Hematopoietic multipotent progenitor cell treated with erythropoietin and hydrocortisone succinate and interleukin-3 and kit ligand, for 4 days (in vitro differentiated cells): ENCODE measurements at regions not wholly inside any gene's neighbourhood (a gene's known extent, or its start where the extent isn't known, plus 50 kb on each side); places are given as distances from the start of the nearest gene placed in this dataset.

Experiments
- DNase-seq: peaks from one replicate; pipeline ENCODE4 v3.0.0-alpha.2; 2015

DNA sequence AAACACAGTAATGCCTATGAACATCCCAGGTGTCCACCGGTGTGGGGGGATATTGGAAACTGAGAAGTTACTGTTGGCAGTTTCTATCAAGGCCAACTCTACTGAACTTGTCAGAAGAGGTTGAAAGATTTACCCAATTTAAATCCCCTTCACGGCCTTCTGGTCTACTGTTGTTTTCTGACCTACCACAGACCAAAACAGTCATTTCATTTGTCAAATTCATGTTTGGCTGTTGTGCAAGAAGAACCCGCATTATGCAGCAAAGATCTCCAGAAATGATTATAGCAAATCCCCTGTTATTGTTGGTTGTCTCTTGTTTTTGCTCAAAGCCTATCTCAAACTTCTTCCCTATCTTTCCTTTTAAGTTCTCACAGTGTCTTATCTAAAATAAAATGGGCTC lies 73.1 kb upstream of the MAF start:
- peak; percentile 73 for DNase-seq

- DNase-seq: no peak
Measured at GRCh38 chr16:79672524-79672923, 72.0 kb upstream of the MAF start.

GRCh38 chr16:79668502-79668901 lies 68.0 kb upstream of the MAF start:
- no peak for DNase-seq

DNA sequence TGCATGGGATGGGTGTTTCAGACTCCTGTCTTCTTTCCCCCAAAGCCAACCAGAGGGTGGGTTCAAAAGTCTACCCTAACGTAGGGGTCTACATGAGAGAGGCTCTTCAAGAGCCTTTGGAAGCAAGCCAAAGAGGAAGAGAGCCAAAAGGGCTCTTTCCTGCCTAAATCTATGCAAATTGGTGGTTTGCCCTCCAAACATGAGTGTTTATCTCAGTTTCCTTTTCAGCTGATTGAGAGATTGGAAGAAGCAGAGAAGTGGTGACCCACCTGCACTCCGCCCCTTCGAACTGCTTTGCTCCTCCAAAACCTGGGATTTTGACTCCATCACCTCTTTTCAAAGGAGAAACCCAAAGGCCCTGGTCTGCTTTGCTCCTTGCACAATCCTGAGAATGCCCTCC lies 65.4 kb upstream of the MAF start:
- no peak for DNase-seq

DNA sequence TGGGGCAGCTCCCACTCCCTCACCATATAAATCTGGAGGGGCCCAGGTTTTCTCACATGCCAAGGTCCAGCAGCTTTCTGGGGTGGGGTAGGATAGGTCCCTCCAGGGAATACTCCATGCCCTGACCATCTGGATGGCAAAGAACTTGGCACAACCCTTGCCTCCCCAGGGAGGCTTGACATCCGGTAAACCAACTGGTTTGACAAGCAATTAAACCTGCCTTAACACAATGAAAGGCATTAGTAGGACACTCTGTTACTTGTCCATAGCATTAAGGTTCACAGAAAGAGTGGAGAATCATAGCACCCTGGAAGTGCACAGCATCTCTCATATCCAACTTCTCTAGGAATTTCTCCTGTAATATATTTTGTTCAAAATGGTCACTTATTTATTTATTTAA lies 63.9 kb upstream of the MAF start:
- no peak for DNase-seq

GRCh38 chr16:79662669-79663313 lies 62.3 kb upstream of the MAF start:
- DNase-seq: no peak

DNA sequence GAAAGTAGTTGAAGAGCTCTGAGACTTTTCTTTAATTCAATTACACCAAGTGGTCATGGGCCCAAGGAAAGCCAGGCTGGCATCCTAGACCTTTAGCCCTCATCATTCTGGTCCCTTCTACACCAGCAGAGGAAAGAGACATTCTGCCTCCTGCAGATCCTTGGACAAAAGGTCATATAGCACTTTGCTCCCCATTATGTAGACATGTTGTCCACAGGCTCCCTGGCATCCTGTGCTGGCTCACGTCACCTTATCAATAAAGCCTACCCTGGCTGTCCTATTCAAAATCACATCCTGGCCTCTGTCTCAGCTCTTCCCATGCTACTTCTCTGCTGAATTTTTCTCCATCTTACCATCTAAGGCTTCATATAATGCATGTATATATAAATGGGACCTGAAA lies 61.6 kb upstream of the MAF start:
- no peak for DNase-seq

DNA sequence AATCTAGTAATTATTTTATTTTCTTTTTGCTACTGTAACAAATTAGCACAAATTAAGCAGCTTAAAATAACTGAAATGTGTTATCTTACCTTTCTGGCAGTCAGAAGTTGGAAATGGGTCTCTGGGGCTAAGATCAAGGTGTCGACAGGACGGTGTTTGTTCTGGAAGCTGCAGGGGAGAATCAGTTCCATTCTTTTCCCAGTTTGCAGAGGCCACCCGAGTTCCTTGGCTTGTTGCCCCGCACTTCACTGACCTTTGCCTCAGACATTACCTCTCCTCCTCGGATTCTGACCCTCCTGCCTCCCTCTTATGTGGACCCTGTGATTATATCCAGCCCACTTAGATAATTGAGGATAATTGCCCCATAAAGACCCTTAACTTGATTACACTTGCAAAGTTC lies 61.0 kb upstream of the MAF start:
- DNase-seq: no peak

DNA sequence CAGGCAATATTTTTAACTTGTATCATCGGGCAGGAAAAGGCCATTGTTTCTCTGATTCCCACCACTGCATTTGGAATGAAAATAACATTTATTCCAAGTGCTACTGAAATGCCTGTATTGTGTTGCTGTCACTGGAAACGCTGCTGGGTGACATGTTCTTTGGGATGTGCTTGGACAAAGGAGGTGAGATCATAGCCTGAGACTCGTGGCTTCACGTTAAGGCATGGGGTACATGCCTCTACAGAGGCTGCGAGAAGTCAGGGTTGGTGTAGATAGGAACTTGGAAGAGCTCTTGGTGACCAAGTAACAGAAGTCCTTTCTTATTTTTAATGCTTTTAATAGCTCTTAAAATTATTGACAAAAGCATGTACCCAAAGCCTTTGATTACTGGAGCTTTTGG lies 58.8 kb upstream of the MAF start:
- no peak for DNase-seq

GRCh38 chr16:79658301-79659033 lies 57.9 kb upstream of the MAF start:
- DNase-seq: no peak

DNA sequence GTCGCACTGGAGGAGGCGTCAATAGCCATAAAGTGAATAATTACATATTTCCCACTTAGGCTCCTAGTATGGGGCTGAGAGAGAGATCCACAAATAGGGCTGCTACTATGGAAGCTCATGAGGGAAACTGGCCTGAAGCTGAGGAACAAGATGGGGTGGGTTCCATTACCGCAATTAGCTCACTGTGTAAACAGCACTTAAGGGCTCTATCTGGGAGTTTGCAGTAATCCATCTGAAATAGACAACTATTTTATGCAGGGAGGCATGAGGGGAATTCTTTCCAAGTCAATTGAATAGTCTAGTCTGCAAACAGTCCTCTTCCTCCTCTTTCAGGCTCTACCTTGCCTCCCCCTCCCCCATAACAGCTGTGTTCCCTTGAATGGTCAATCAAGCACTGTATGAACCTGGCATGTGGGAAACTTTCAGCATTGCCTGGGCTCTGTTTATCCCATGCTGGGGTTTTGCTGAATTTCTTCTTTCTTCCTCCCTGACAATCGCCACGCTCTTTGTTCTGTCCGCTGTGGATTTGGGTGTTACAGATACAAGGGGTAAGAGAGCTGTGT lies 56.1 kb upstream of the MAF start:
- no peak for DNase-seq

DNA sequence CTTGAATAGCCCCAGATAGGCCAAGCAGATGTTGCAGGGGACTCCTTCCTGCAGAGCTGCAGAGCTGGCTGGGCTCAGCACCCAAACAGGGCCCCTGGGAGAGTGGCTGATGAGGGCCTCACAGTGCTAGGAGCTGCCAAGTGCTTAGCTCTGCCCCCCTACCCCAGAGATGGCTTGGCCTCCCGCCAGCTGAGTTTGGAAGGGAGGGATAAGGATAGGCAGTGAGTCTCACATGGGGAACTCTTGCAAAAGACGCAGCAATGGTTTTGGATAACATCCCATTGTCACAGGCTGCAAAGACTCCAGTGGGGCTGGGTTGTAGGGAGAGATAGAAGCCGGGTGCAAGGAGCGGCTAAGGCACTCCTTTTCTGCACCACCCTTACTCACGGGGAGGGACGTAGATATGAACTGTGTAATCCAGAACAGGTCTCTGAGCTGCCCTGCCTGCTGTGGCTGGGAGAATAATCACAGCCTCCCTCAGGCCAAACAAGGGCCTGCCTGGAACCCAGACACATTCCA lies 52.9 kb upstream of the MAF start:
- DNase-seq: peak; percentile 71

DNA sequence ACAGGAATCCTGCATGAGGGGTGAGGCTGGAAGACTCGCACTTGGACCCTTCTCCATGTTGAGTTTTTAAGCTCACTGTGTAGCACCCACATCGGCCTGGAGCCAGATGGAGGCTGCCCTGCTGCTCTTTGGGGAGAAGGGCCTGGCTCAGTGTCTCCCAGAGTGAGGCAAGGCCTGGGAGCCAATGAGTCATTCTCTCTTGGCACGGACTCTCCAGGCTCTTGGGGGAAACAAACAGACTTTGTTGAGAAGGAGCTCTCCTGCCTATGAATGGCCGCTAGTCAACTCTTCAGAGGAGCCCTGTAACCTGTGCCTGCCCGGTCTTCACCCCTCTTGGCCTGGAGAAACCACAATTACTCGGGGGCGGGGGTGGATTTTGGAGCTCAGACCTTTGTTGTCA lies 50.8 kb upstream of the MAF start:
- DNase-seq: no peak
